ENCODE measurements at regions not wholly inside any gene's neighbourhood (a gene's known extent, or its start where the extent isn't known, plus 50 kb on each side); places are given as distances from the start of the nearest gene placed in this dataset.

- TF ChIP-seq EZH2 (IDR thresholded peaks at IDR 0.05; ENCODE audit: borderline replicate concordance, low read length) (no peak), CTCF (conservative IDR thresholded peaks at IDR 0.05 in 1 of 2, IDR thresholded peaks at IDR 0.05 in 1 of 2; ENCODE audit: extremely low read depth in 1 of 2, insufficient read depth in 1 of 2, low read depth in 1 of 2, low read length in 2 of 2) (no peak)
These were observed 98.0 kb downstream of the GMNC start for GRCh38 chr3:190764231-190765134.
